ENCODE measurements at regions not wholly inside any gene's neighbourhood (a gene's known extent, or its start where the extent isn't known, plus 50 kb on each side); places are given as distances from the start of the nearest gene placed in this dataset.

DNA sequence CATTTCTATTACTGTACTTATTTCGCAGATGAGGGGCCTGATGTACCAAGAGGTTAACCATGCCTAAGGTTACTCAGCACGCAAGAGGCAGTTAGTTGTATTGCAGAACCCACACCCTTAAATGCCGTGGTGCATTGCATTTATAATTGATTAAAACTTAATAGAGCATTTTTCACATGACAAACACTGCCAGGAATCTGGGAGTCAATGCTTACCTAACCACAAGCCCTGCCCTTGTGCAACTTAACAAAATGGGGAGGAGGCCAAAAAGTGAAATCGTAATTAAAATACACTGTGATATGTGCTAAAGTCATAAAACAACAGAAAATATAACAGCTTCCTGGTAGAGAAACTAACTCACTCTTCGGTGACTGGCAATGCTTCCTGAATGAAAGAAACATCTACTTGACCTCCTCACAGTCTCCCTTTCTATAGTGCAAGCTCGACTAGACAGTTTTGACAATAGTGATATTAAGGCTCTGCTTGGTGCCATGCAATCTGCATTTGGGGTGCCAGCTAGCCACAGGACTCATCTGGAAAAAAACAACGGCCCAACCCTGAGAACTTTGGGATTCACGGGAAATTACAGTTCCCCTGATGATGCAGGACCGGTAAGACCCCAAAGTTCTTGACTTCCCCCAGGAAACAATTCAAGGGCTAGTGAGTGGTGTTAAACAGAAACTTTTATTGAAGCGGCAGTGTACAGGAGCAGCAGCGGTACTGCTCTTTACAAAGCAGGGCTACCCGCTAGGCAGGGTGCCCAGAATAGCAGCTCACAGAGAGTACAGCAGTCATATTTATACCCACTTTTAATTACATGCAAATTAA, 612.4 kb downstream of the TNS3 start:
- no peak overlapping the region for H3K4me3 ChIP-seq (ENCODE audit: low read depth, low read length)
- TF ChIP-seq, protein P1, sequence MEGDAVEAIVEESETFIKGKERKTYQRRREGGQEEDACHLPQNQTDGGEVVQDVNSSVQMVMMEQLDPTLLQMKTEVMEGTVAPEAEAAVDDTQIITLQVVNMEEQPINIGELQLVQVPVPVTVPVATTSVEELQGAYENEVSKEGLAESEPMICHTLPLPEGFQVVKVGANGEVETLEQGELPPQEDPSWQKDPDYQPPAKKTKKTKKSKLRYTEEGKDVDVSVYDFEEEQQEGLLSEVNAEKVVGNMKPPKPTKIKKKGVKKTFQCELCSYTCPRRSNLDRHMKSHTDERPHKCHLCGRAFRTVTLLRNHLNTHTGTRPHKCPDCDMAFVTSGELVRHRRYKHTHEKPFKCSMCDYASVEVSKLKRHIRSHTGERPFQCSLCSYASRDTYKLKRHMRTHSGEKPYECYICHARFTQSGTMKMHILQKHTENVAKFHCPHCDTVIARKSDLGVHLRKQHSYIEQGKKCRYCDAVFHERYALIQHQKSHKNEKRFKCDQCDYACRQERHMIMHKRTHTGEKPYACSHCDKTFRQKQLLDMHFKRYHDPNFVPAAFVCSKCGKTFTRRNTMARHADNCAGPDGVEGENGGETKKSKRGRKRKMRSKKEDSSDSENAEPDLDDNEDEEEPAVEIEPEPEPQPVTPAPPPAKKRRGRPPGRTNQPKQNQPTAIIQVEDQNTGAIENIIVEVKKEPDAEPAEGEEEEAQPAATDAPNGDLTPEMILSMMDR (conservative IDR thresholded peaks at IDR 0.05; ENCODE audit: low read depth, low read length) = no peak
- peak; percentile 73 for DNase-seq (ENCODE audit: low read depth)

DNA sequence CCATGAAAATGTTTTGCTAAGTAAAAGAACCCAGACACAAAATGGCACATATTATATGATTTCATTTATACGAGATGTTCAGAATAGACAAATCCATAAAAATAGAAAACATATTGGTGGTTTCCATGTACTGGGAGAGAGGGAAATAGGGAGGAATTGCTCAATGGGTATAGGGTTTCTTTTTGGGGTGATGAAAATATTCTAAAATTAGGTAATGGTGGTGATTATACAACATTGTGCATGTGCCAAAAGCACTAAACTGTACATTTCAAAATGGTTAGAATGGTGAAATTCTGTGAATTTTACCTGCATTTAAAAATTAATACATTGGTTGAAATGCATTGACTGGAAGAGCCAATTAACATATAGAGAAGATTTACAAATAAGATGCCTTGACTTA, 613.9 kb downstream of the TNS3 start:
- TF ChIP-seq, protein P1 (conservative IDR thresholded peaks at IDR 0.05; ENCODE audit: low read depth, low read length) = no peak
- no peak for DNase-seq (ENCODE audit: low read depth)
- no peak overlapping the region for H3K4me3 ChIP-seq (ENCODE audit: low read depth, low read length)

DNA sequence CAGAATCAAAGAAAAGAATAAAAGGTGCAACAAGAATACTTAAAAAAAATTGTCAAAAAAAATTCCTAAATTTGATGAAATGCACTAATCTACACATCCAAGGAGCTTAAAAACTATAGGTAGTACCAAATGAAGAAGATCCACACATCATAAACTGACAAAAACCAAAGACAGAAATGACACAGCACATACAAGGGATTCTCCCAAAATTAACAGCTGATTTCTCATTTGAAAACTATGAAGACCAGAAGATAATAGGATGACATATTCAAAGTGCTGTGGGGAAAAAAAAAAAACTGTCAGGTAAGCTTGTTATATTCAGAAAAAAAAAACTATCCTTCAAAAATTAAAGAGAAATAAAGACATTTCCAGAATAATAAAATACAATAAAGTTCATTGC, 618.2 kb downstream of the TNS3 start:
- TF ChIP-seq, protein P1 (conservative IDR thresholded peaks at IDR 0.05; ENCODE audit: low read depth, low read length) = no peak
- DNase-seq (ENCODE audit: low read depth) = no peak
- no peak overlapping the region for H3K4me3 ChIP-seq (ENCODE audit: low read depth, low read length)

DNA sequence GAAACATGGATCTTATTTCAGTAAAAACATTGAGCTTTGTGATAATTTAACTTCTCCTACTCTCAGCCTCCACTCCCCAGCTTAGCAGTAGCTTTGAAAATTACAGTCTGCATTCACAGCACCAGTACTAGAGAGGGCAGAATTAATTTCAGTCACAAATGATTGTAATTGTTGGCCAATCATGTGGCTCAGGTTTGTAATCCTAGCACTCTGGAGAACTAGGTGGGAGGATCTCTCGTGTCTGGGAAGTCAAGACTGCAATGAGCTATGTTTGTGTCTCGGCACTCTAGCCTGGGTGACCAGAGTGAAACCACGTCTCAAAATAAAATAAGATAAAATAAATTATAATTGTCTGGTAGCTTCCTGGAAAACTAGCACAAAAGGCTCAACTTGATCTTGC, 620.9 kb downstream of the TNS3 start:
- TF ChIP-seq, protein P1 (conservative IDR thresholded peaks at IDR 0.05; ENCODE audit: low read depth, low read length) = no peak
- DNase-seq (ENCODE audit: low read depth) = peak; percentile 44
- H3K4me3 ChIP-seq (ENCODE audit: low read depth, low read length) = no peak overlapping the region

DNA sequence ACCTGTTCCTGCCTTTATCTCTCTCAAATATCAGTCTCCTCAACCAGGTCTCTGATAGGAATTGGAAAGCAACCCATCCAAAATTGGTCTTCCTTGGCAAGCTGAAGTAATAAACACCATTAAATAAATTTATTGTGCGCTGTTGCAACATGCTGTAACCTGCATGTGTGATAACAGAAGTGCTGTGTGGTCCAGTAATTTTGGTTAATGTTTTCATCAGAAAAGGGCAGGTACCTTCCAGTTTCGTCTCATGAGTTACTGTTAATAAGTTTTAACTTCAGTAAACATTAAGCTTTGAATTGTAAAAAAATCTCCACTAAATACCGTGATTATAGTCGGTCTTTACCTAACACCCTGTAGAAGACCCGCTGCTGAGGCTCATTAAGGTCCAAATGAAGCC, 624.7 kb downstream of the TNS3 start:
- DNase-seq (ENCODE audit: low read depth) = no peak
- TF ChIP-seq, protein P1 (conservative IDR thresholded peaks at IDR 0.05; ENCODE audit: low read depth, low read length) = no peak
- no peak overlapping the region for H3K4me3 ChIP-seq (ENCODE audit: low read depth, low read length)

DNA sequence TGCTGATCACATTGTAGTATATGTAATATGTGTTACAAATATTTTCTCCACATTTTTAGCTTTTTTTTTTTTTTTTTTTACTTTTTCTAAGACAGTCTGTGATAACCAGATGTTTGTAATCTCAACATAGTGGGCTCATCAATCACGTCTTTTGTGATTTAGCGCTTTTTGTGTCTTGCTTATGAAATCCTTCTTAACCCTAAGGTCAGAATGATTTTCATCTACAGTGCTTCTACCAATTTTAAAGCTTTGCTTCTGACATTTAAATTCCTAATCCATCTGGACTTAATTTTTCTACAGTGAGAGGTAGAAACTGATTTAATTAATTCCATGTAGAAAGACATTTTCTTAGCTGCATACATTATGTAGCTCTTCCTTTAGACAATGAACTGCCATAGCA, 626.4 kb downstream of the TNS3 start:
- no peak for DNase-seq (ENCODE audit: low read depth)
- TF ChIP-seq, protein P1 (conservative IDR thresholded peaks at IDR 0.05; ENCODE audit: low read depth, low read length) = no peak
- no peak overlapping the region for H3K4me3 ChIP-seq (ENCODE audit: low read depth, low read length)

DNA sequence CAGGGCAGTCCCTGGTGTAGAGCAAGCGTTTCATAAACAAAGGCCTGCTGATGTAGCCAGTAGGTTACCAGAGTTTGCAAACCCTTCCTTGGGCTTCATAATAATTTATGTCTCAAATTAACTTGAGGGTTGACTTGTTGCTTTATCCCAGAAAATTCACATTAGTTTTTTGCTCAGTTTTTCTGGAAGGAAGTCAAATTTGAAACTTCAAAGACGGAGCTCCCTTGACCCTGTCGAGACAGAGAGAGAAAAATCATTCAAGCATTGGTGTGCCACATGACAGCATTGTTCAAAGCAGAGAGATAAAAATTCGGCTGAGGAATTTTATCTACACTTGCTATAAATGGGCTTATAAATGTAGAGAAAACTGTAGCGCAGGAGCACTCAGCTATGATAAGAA, 627.7 kb downstream of the TNS3 start:
- TF ChIP-seq, protein P1 (conservative IDR thresholded peaks at IDR 0.05; ENCODE audit: low read depth, low read length) = no peak
- H3K4me3 ChIP-seq (ENCODE audit: low read depth, low read length) = no peak overlapping the region
- DNase-seq (ENCODE audit: low read depth) = no peak
